IMR-90 (cell line): ENCODE measurements at regions not wholly inside any gene's neighbourhood (a gene's known extent, or its start where the extent isn't known, plus 50 kb on each side); places are given as distances from the start of the nearest gene placed in this dataset.

Experiments
- ATAC-seq: fragments of 200-7000 bp; cut with Tn5 transposase; 2 replicates; pipeline ENCODE4 v1.9.1; 2020; ENCODE audit warnings: low read depth, mild to moderate bottlenecking, moderate library complexity
- BruUV-seq: library from RNA; stranded (reverse); fragments of 400-500 nt; replicated peaks from 2 replicates; lab custom pipeline; 2021; lab: Mats Ljungman, UMichigan
- CTCF ChIA-PET: fragments of 300-600 bp; formaldehyde crosslinking; extraction: SDS; loops from one replicate; lab custom pipeline; 2021; ENCODE audit warnings: antibody characterized with exemption; lab: Yijun Ruan, JAX
- POLR2A ChIA-PET: fragments of 300-600 bp; sonication (Branson Sonifier 250); formaldehyde crosslinking; loops from one replicate; lab custom pipeline; 2022; ENCODE audit warnings: antibody characterized with exemption; ENCODE audit not compliant: unreplicated experiment; lab: Charles Lee
- DNase-seq: peaks from one replicate; pipeline ENCODE4 v3.0.0; 2013
- H2AFZ ChIP-seq: replicated peaks from 2 replicates; pipeline ENCODE3; 2013; ENCODE audit warnings: low read length, mild to moderate bottlenecking; ENCODE audit not compliant: poor library complexity
- H2AK5ac ChIP-seq: 2 replicates; pipeline ENCODE4 v1.6.1; 2013; ENCODE audit warnings: low read depth, low read length, inconsistent platforms
- H2AK9ac ChIP-seq: replicated peaks from 2 replicates; pipeline ENCODE3; 2013; ENCODE audit warnings: mild to moderate bottlenecking, low read depth, low read length, moderate library complexity; ENCODE audit not compliant: poor library complexity
- H2BK120ac ChIP-seq: 2 replicates; pipeline ENCODE4 v1.6.1; 2013; ENCODE audit warnings: low read depth, low read length, inconsistent platforms
- H2BK15ac ChIP-seq: 3 replicates; pipeline ENCODE4 v1.6.1; 2013; ENCODE audit warnings: low read depth, low read length, inconsistent platforms
- H2BK20ac ChIP-seq: 2 replicates; pipeline ENCODE4 v1.6.1; 2013; ENCODE audit warnings: low read depth, mild to moderate bottlenecking, inconsistent platforms, low read length, moderate library complexity
- H2BK5ac ChIP-seq: 2 replicates; pipeline ENCODE4 v1.6.1; 2013; ENCODE audit warnings: mild to moderate bottlenecking, low read depth, low read length, inconsistent platforms; ENCODE audit not compliant: poor library complexity, severe bottlenecking
- H3K14ac ChIP-seq: replicated peaks from 2 replicates; pipeline ENCODE4 v1.6.1; 2013; ENCODE audit warnings: low read depth, low read length, inconsistent platforms
- H3K18ac ChIP-seq: 2 replicates; pipeline ENCODE4 v1.6.1; 2013; ENCODE audit warnings: low read depth, low read length, control low read depth
- H3K23ac ChIP-seq: 2 replicates; pipeline ENCODE4 v1.6.1; 2013; ENCODE audit warnings: low read depth, low read length, inconsistent platforms
- H3K27ac ChIP-seq: 2 replicates; pipeline ENCODE4 v1.5.1; 2013; ENCODE audit warnings: mild to moderate bottlenecking, control low read depth, low read length; ENCODE audit not compliant: insufficient read depth
- H3K27me3 ChIP-seq: 2 replicates; pipeline ENCODE4 v1.6.1; 2013; ENCODE audit warnings: low read length; ENCODE audit not compliant: control insufficient read depth, insufficient read depth
- H3K36me3 ChIP-seq: 2 replicates; pipeline ENCODE4 v1.6.1; 2013; ENCODE audit warnings: low read length, mixed read lengths; ENCODE audit not compliant: control insufficient read depth, insufficient read depth
- H3K4ac ChIP-seq: 2 replicates; pipeline ENCODE4 v1.6.1; 2013; ENCODE audit warnings: low read depth, low read length, inconsistent platforms
- H3K4me1 ChIP-seq: 2 replicates; pipeline ENCODE4 v1.6.1; 2013; ENCODE audit warnings: low read length, mixed read lengths; ENCODE audit not compliant: control insufficient read depth, insufficient read depth
- H3K4me2 ChIP-seq: 2 replicates; pipeline ENCODE4 v1.6.1; 2013; ENCODE audit warnings: low read depth, mild to moderate bottlenecking, control low read depth, low read length, moderate library complexity
- H3K4me3 ChIP-seq: 2 replicates; pipeline ENCODE4 v1.5.1; 2013; ENCODE audit warnings: low read depth, mild to moderate bottlenecking, control low read depth, low read length, moderate library complexity; ENCODE audit not compliant: insufficient read depth
- H3K56ac ChIP-seq: 2 replicates; pipeline ENCODE4 v1.6.1; 2013; ENCODE audit warnings: low read length, inconsistent platforms; ENCODE audit not compliant: insufficient read depth; ENCODE audit errors: extremely low read depth
- H3K79me1 ChIP-seq, 2 experiments: 2 replicates each; pipeline ENCODE4 v1.6.1; 2013; ENCODE audit warnings: low read length in 2 of 2, inconsistent platforms in 1 of 2, low read depth in 1 of 2
- H3K9ac ChIP-seq: 2 replicates; pipeline ENCODE4 v1.6.1; 2013; ENCODE audit warnings: low read depth, low read length, control low read depth
- H3K9me1 ChIP-seq: 2 replicates; pipeline ENCODE4 v1.6.1; 2013; ENCODE audit warnings: low read length, inconsistent platforms; ENCODE audit not compliant: insufficient read depth
- H3K9me3 ChIP-seq: 2 replicates; pipeline ENCODE4 v1.6.1; 2013; ENCODE audit warnings: low read length; ENCODE audit not compliant: control insufficient read depth, insufficient read depth
- H4K20me1 ChIP-seq: 2 replicates; pipeline ENCODE4 v1.6.1; 2013; ENCODE audit warnings: low read length, inconsistent platforms; ENCODE audit not compliant: insufficient read depth
- H4K5ac ChIP-seq: 2 replicates; pipeline ENCODE4 v1.6.1; 2013; ENCODE audit warnings: mild to moderate bottlenecking, low read depth, low read length, control low read depth
- H4K8ac ChIP-seq, 2 experiments: 2 replicates each; pipeline ENCODE4 v1.6.1; 2013; ENCODE audit warnings: low read depth in 2 of 2, low read length in 2 of 2, control low read depth in 1 of 2, inconsistent platforms in 1 of 2
- H4K91ac ChIP-seq: 2 replicates; pipeline ENCODE4 v1.6.1; 2013; ENCODE audit warnings: low read depth, low read length, inconsistent platforms; ENCODE audit not compliant: insufficient read depth
- BHLHE40 ChIP-seq: fragments of 150-350 bp; IDR thresholded peaks from 2 replicates; pipeline ENCODE4 v1.6.1; 2016; ENCODE audit warnings: mild to moderate bottlenecking, low read depth, low read length
- CEBPB ChIP-seq: IDR thresholded peaks from 2 replicates; pipeline ENCODE4 v1.6.1; 2012; ENCODE audit warnings: low read depth, low read length, improper control_type of control experiment
- CHD1 ChIP-seq: IDR thresholded peaks from 2 replicates; pipeline ENCODE4 v1.6.1; 2012; ENCODE audit warnings: low read depth, low read length, improper control_type of control experiment
- FOS ChIP-seq: fragments of 150-350 bp; IDR thresholded peaks from 2 replicates; pipeline ENCODE4 v1.6.1; 2016; ENCODE audit warnings: low read depth, low read length
- MAFK ChIP-seq: IDR thresholded peaks from 2 replicates; pipeline ENCODE4 v1.6.1; 2012; ENCODE audit warnings: low read depth, low read length, improper control_type of control experiment
- MAZ ChIP-seq: IDR thresholded peaks from 2 replicates; pipeline ENCODE4 v1.6.1; 2012; ENCODE audit warnings: low read depth, mild to moderate bottlenecking, low read length, improper control_type of control experiment, moderate library complexity, borderline replicate concordance
- MXI1 ChIP-seq: IDR thresholded peaks from 2 replicates; pipeline ENCODE4 v1.6.1; 2012; ENCODE audit warnings: low read depth, mild to moderate bottlenecking, low read length, moderate library complexity, borderline replicate concordance
- NFE2L2 ChIP-seq: fragments of 150-350 bp; IDR thresholded peaks from 2 replicates; pipeline ENCODE4 v1.6.1; 2016; ENCODE audit warnings: low read depth, mild to moderate bottlenecking, low read length
- POLR2A ChIP-seq: IDR thresholded peaks from 2 replicates; pipeline ENCODE4 v1.6.1; 2012; ENCODE audit warnings: mild to moderate bottlenecking, low read depth, low read length
- RAD21 ChIP-seq: IDR thresholded peaks from 2 replicates; pipeline ENCODE4 v1.6.1; 2012; ENCODE audit warnings: low read length, improper control_type of control experiment
- RCOR1 ChIP-seq: IDR thresholded peaks from 2 replicates; pipeline ENCODE4 v1.6.1; 2012; ENCODE audit warnings: mild to moderate bottlenecking, low read length, improper control_type of control experiment; ENCODE audit not compliant: insufficient replicate concordance
- RFX5 ChIP-seq: IDR thresholded peaks from 2 replicates; pipeline ENCODE4 v1.8.0; 2012; ENCODE audit warnings: low read depth, mild to moderate bottlenecking, low read length, moderate library complexity
- SMC3 ChIP-seq: fragments of 150-350 bp; IDR thresholded peaks from 2 replicates; pipeline ENCODE4 v1.6.1; 2016; ENCODE audit warnings: low read depth, mild to moderate bottlenecking, antibody characterized with exemption, low read length, moderate library complexity
- WGBS, 2 experiments: methylation state at CpG; one replicate each; pipeline versions ENCODE4 v1.1.5 to v1.1.7; 2013; ENCODE audit warnings: missing lambda C conversion rate in 2 of 2; ENCODE audit not compliant: insufficient read length in 1 of 2; ENCODE audit errors: extremely low coverage in 2 of 2; 5-methylcytosine and 5-hydroxymethylcytosine counted together
- dilution Hi-C: fragments of 300-500 bp; cut with HindIII; formaldehyde crosslinking; loops from one replicate; pipeline ENCODE4 v1.14.3; 2018; ENCODE audit warnings: low sequenced_read_pairs; ENCODE audit not compliant: unreplicated experiment
- in situ Hi-C: fragments of 300-500 bp; cut with MboI; formaldehyde crosslinking; loops from 3 replicates; pipeline ENCODE4 v1.14.3; 2019; ENCODE audit warnings: low sequenced_read_pairs, inconsistent platforms, mixed read lengths
- intact Hi-C: fragments of 100-400 bp; cut with micrococcal nuclease; formaldehyde crosslinking; loops from 2 replicates; pipeline ENCODE4 v1.10.0; 2022
- TF ChIP-seq, protein P1 (sequence below): conservative IDR thresholded peaks from 2 replicates; pipeline ENCODE4 v1.5.1; 2012; ENCODE audit warnings: mild to moderate bottlenecking, low read depth, low read length, improper control_type of control experiment
- TF ChIP-seq, protein P2 (sequence below): fragments of 150-350 bp; IDR thresholded peaks from 2 replicates; pipeline ENCODE4 v1.6.1; 2016; ENCODE audit warnings: low read depth, mild to moderate bottlenecking, low read length, moderate library complexity, borderline replicate concordance
- TF ChIP-seq, protein P3 (sequence below): fragments of 150-350 bp; IDR thresholded peaks from 2 replicates; pipeline ENCODE4 v1.6.1; 2017; ENCODE audit warnings: mild to moderate bottlenecking, antibody characterized with exemption, low read length, low read depth

DNA sequence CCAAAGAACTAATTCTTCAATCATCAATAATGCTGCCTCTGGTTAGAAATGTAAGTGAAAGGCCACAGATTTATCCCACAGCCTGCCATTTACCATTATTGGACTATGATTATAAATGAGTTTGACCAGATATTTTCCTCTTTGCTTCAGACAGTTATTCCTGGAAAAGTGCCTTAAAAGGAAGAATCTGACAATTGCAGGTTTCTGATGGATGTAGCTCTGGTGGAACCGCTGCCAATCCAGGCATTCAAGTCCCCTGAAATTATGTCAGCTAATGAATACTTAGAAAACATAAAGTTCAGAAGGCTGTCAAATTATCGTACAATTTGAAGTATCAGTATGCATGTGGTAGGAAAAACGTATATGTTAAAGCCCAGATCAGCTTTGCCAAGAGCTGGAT lies 78.2 kb upstream of the NR4A3 start:
- no peak overlapping the region for H4K8ac ChIP-seq
- no peak overlapping the region for H3K14ac ChIP-seq
- H3K79me1 ChIP-seq = no peaks in the 10 kb centered on the region
- H3K9ac ChIP-seq = no peak overlapping the region
- no peak overlapping the region for H2AK5ac ChIP-seq
- H2BK5ac ChIP-seq = no peak overlapping the region
- no peaks in the 10 kb centered on the region for H4K20me1 ChIP-seq
- H4K91ac ChIP-seq = no peak overlapping the region
- no peak overlapping the region for H3K27ac ChIP-seq
- no peak overlapping the region for H2AFZ ChIP-seq
- H2BK20ac ChIP-seq = no peak overlapping the region
- H3K9me3 ChIP-seq = no peaks in the 10 kb centered on the region
- no peak overlapping the region for H3K18ac ChIP-seq
- no peak overlapping the region for H3K4ac ChIP-seq
- DNase-seq = no peak
- no peak overlapping the region for H3K4me3 ChIP-seq
- H2BK15ac ChIP-seq = no peak overlapping the region
- H3K4me1 ChIP-seq = no peaks in the 10 kb centered on the region
- H3K9me1 ChIP-seq = no peaks in the 10 kb centered on the region
- no peaks in the 10 kb centered on the region for H3K36me3 ChIP-seq
- H2AK9ac ChIP-seq = no peak overlapping the region
- no CpG with 5 or more reads among the region's 3 CpGs for WGBS, 2 experiments
- no peak overlapping the region for H3K4me2 ChIP-seq
- ChIA-PET POLR2A (no interaction called here), CTCF (no interaction called here)
- no peak overlapping the region for H2BK120ac ChIP-seq
- dilution Hi-C loops (no loop called here), in situ Hi-C loops (no loop called here), intact Hi-C loops (no loop called here)
- H3K27me3 ChIP-seq = peaks cover 4% of the 10 kb centered on the region; the same call in 1 of the 2 replicates
- TF ChIP-seq, protein P1, sequence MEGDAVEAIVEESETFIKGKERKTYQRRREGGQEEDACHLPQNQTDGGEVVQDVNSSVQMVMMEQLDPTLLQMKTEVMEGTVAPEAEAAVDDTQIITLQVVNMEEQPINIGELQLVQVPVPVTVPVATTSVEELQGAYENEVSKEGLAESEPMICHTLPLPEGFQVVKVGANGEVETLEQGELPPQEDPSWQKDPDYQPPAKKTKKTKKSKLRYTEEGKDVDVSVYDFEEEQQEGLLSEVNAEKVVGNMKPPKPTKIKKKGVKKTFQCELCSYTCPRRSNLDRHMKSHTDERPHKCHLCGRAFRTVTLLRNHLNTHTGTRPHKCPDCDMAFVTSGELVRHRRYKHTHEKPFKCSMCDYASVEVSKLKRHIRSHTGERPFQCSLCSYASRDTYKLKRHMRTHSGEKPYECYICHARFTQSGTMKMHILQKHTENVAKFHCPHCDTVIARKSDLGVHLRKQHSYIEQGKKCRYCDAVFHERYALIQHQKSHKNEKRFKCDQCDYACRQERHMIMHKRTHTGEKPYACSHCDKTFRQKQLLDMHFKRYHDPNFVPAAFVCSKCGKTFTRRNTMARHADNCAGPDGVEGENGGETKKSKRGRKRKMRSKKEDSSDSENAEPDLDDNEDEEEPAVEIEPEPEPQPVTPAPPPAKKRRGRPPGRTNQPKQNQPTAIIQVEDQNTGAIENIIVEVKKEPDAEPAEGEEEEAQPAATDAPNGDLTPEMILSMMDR = no peak
- TF ChIP-seq MAZ = no peak
- TF ChIP-seq RFX5 = no peak
- no peak for TF ChIP-seq SMC3
- no peak for TF ChIP-seq POLR2A
- no peak for TF ChIP-seq FOS
- TF ChIP-seq NFE2L2 = no peak
- TF ChIP-seq, protein P2, sequence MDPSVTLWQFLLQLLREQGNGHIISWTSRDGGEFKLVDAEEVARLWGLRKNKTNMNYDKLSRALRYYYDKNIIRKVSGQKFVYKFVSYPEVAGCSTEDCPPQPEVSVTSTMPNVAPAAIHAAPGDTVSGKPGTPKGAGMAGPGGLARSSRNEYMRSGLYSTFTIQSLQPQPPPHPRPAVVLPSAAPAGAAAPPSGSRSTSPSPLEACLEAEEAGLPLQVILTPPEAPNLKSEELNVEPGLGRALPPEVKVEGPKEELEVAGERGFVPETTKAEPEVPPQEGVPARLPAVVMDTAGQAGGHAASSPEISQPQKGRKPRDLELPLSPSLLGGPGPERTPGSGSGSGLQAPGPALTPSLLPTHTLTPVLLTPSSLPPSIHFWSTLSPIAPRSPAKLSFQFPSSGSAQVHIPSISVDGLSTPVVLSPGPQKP = no peak
- TF ChIP-seq BHLHE40 = no peak
- TF ChIP-seq MAFK = no peak
- TF ChIP-seq, protein P3, sequence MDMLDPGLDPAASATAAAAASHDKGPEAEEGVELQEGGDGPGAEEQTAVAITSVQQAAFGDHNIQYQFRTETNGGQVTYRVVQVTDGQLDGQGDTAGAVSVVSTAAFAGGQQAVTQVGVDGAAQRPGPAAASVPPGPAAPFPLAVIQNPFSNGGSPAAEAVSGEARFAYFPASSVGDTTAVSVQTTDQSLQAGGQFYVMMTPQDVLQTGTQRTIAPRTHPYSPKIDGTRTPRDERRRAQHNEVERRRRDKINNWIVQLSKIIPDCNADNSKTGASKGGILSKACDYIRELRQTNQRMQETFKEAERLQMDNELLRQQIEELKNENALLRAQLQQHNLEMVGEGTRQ = no peak
- no peak for TF ChIP-seq CHD1
- no peak for TF ChIP-seq CEBPB
- TF ChIP-seq RAD21 = no peak
- no peak for TF ChIP-seq MXI1
- TF ChIP-seq RCOR1 = no peak
- ATAC-seq = no peak
- BruUV-seq = no TSS peak
- no peak overlapping the region for H4K5ac ChIP-seq
- no peak overlapping the region for H3K23ac ChIP-seq
- no peak overlapping the region for H3K56ac ChIP-seq
